GM21360 (cell line): ENCODE measurements at regions not wholly inside any gene's neighbourhood (a gene's known extent, or its start where the extent isn't known, plus 50 kb on each side); places are given as distances from the start of the nearest gene placed in this dataset.

Experiments
- ATAC-seq: cut with Tn5 transposase; IDR thresholded peaks from one replicate; pipeline ENCODE4 v1.9.1; 2021; ENCODE audit warnings: mild to moderate bottlenecking, moderate library complexity; ENCODE audit not compliant: unreplicated experiment

GRCh38 chr11:15374418-15374817 lies 259.7 kb downstream of the INSC start:
- ATAC-seq: no peak

DNA sequence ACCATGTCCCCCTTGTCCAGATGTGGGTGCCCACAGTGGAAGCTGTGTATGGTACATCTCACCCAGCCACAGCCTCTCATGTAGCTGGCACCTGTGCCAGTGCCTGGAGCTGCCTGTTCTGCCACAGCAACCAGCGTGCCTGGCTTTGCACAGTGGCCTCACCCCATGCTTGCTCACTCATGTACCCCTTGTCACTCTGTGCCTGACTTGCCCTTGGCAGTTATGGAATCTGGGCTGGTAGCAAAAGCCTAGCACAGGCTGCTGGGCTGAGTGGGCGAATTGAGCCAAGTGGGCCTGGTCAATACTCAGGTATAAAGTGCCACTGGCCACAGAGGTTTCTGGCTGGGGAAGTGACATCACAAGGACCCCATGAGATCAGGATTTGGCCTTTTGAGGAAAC lies 264.2 kb downstream of the INSC start:
- ATAC-seq: no peak

GRCh38 chr11:15379483-15379882 lies 264.8 kb downstream of the INSC start:
- ATAC-seq: no peak

- ATAC-seq: no peak
These were observed 276.1 kb downstream of the INSC start for GRCh38 chr11:15390857-15391256.

GRCh38 chr11:15396778-15397177 lies 282.1 kb downstream of the INSC start:
- ATAC-seq: no peak

DNA sequence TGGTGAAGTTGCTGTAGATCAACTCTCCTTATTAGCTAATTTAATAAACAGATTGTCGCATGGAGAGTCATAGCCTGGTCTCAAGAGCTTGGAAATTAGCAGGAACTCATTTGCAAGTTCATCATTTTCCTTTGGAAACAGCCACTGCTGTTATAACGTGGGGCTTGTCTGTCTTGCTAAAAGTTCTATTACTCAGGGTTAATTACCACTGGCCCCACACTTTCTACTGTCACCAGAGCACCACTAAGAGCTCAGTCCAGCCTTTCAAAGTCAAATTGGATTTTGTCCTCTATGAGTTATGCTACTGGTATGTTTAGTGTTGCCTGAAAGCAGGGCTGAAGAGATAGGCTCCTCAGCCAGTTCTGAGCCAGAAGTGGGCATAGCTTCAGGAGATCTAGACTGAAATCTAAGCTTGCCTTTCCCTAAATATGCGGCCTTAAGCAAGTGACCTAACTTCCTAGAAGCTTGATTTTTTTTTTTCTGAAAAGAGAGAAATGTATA lies 292.2 kb downstream of the INSC start:
- ATAC-seq: no peak

GRCh38 chr11:15412054-15412453 lies 297.3 kb downstream of the INSC start:
- ATAC-seq: peak; percentile 71

DNA sequence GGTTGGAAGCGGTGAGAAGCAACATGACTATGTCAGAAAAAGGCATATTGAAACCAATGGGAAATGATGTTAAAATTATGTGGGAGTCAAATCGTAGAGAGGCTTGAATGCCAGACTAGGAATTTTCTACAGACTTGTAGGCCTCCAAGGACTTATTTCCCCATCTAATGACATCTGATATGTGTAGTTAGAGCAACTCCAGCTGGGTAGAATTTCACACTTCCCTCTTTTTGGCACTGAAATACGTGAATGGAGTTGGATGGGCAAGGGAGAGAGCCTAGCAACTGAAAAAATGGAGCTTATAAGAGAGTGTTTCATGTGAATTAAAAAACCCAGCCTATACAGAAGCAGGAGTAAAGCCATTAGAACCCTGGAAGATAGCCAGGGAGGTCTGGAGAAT lies 304.2 kb downstream of the INSC start:
- ATAC-seq: no peak

DNA sequence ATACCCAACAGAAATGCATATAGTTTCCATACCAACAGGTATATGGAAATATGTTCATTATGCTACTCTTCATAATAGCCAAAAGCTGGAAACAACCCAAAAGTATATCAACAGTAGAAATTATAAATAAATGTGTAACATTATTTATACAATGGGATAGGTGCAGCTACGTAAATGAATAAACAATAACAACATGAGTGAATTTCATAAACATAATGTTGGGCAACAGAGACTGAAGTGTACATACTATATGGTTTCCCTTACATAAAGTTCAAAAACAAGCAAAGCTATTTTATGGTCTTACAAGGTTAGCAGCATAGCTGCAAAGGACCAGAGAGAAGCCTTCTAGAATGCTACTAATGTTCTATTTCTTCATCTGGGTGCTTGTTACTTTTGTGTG lies 305.0 kb downstream of the INSC start:
- ATAC-seq: no peak

DNA sequence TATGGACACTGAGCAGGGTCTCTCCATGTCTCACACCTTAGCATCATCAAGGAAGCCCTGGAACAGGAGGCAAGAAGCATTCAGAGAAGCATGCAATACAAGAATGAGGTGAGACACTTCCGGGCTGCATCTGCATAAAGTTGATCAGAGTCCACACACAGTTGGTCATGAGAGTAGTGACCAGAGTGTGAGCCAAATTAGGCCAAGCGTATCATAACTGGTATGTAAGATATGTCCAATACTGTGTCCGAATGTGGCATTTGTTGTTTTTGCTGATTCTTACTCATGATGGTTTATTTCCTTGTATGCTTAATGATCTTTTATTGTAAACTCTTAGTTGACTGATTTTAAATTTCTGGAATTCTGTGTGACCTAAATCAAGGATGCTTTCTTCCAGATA lies 315.7 kb downstream of the INSC start:
- ATAC-seq: no peak

GRCh38 chr11:15434529-15434928 lies 319.8 kb downstream of the INSC start:
- ATAC-seq: no peak

GRCh38 chr11:15446315-15446714 lies 331.6 kb downstream of the INSC start:
- no peak for ATAC-seq

GRCh38 chr11:15446929-15447328 lies 332.2 kb downstream of the INSC start:
- ATAC-seq: no peak

GRCh38 chr11:15451713-15452112 lies 337.0 kb downstream of the INSC start:
- ATAC-seq: no peak

- ATAC-seq: no peak
These were observed 338.6 kb downstream of the INSC start for GRCh38 chr11:15453211-15453765.

DNA sequence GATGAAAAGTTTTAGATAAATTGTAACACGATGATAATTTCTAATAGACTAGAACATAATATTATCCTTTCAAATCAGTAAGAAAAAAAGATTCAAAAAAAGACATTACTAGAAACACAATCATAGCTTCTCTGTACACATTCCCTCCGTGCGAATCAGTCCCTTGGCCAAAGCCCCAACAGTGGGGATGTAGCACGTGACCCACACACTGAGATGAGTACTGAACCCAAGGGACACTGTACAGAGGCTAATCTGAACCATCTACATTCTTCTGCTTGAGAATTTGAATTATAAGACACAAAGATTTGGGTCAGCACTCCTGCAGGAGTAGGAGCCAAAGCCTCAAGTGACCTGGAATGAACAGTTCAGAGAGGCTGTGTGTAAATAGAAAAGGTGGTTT lies 353.7 kb downstream of the INSC start:
- ATAC-seq: no peak

- no peak for ATAC-seq
These were observed 356.5 kb downstream of the INSC start for GRCh38 chr11:15471048-15471894.

GRCh38 chr11:15471895-15472799 lies 357.4 kb downstream of the INSC start:
- ATAC-seq: no peak

DNA sequence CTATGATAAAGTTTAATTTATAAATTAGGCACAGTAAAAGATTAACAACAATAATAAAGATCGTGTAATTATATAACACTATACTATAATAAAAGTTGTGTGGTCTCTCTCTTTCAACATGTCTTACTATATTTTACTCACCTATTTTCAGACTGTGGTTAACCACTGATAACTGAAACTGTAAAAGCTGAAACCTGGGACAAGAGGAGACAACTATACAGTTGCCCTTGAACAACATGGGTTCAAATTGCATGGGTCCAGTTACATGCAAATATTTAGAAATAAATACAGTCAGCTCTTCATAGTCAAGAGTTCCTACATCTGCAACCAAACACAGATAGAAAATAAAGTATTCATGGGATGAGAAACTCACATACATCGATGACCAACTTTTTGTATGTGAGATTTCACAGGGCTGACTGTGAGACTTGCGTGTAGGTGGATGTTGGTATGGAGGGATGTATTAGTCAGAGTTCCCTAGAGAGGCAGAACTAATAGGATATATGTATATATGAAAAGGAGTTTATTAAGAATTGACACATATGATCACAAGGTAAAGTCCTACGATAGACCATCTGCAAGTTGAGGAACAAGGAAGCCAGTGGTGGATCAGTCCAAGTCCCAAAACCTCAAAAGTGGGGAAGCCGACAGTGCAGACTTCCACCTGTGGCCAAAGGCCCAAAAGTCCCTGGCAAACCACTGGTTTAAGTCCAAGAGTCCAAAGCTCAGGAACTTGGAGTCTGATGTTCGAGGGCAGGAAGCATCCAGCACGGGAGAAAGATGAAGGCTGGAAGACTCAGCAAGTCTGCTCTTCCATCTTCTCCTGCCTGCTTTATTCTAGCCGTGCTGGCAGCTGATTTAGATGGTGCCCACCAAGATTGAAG lies 359.5 kb downstream of the INSC start:
- ATAC-seq: peak; percentile 86

- ATAC-seq: no peak
These were observed 361.7 kb downstream of the INSC start for GRCh38 chr11:15476371-15476917.
